Esophagus (tissue), 2 donors: ENCODE measurements at regions not wholly inside any gene's neighbourhood (a gene's known extent, or its start where the extent isn't known, plus 50 kb on each side); places are given as distances from the start of the nearest gene placed in this dataset.

Experiments
- H3K27ac ChIP-seq, 2 donors: one replicate each; pipeline ENCODE4 v1.5.1; 2013; ENCODE audit warnings: low read depth in 2 of 2, mild to moderate bottlenecking in 2 of 2, inconsistent platforms in 1 of 2, low read length in 1 of 2, moderate library complexity in 1 of 2
- H3K27me3 ChIP-seq, 2 donors: one replicate each; pipeline ENCODE4 v1.6.1; 2013; ENCODE audit warnings: low read length in 2 of 2, control low read depth in 1 of 2, mild to moderate bottlenecking in 1 of 2; ENCODE audit not compliant: insufficient read depth in 2 of 2, control insufficient read depth in 1 of 2
- H3K36me3 ChIP-seq, 2 donors: one replicate each; pipeline ENCODE4 v1.6.1; 2013; ENCODE audit warnings: low read length in 1 of 2; ENCODE audit not compliant: control insufficient read depth in 2 of 2, insufficient read depth in 2 of 2
- H3K4me1 ChIP-seq, 2 donors: one replicate each; pipeline ENCODE4 v1.6.1; 2013; ENCODE audit warnings: low read length in 1 of 2; ENCODE audit not compliant: control insufficient read depth in 2 of 2, insufficient read depth in 2 of 2
- H3K4me3 ChIP-seq, 2 donors: one replicate each; pipeline ENCODE4 v1.5.1; 2013; ENCODE audit warnings: low read length in 2 of 2, mild to moderate bottlenecking in 2 of 2, low read depth in 1 of 2, moderate library complexity in 1 of 2
- H3K9me3 ChIP-seq, 2 donors: one replicate each; pipeline ENCODE4 v1.6.1; 2013; ENCODE audit warnings: mild to moderate bottlenecking in 2 of 2, low read depth in 1 of 2, low read length in 1 of 2, moderate library complexity in 1 of 2; ENCODE audit not compliant: control insufficient read depth in 2 of 2, insufficient read depth in 1 of 2
- WGBS, 2 donors: extraction: QIAGEN DNeasy Blood & Tissue Kit; methylation state at CpG; one replicate each; pipeline ENCODE4 v1.1.7; 2013; 5-methylcytosine and 5-hydroxymethylcytosine counted together
- donor health status: healthy with polysubstance abuse.
- donor health status: Bipolar disorder and iron deficiency.

- Histone ChIP-seq H3K4me1 (no peaks in the 10 kb centered on the region), H3K27ac (no peak overlapping the region), H3K9me3 (no peaks in the 10 kb centered on the region), H3K27me3 (no peaks in the 10 kb centered on the region), H3K36me3 (no peaks in the 10 kb centered on the region), H3K4me3 (no peak overlapping the region)
- 66 to 73% methylated on average over 5 of the region's 5 CpGs for WGBS, 2 donors
Measured at GRCh38 chr7:155172141-155172540, 102.0 kb downstream of the HTR5A start.

GRCh38 chr7:155173905-155174304 lies 103.8 kb downstream of the HTR5A start:
- no peaks in the 10 kb centered on the region for H3K9me3 ChIP-seq
- no peak overlapping the region for H3K27ac ChIP-seq
- H3K4me3 ChIP-seq = no peak overlapping the region
- H3K36me3 ChIP-seq = no peaks in the 10 kb centered on the region
- no peaks in the 10 kb centered on the region for H3K27me3 ChIP-seq
- WGBS, 2 donors = 82 to 83% methylated on average over 9 of the region's 9 CpGs
- H3K4me1 ChIP-seq = no peaks in the 10 kb centered on the region

- H3K4me1 ChIP-seq = no peaks in the 10 kb centered on the region
- H3K36me3 ChIP-seq = no peaks in the 10 kb centered on the region
- 90 to 91% methylated on average over 2 of the region's 2 CpGs for WGBS, 2 donors
- no peak overlapping the region for H3K4me3 ChIP-seq
- H3K9me3 ChIP-seq = peaks cover 0 to 8% of the 10 kb centered on the region in 2 donors
- H3K27me3 ChIP-seq = peaks cover 0 to 2% of the 10 kb centered on the region in 2 donors
- H3K27ac ChIP-seq = no peak overlapping the region
Measured at GRCh38 chr7:155178096-155178495, 108.0 kb downstream of the HTR5A start.

GRCh38 chr7:155181768-155182167 lies 111.6 kb downstream of the HTR5A start:
- no peak overlapping the region for H3K4me3 ChIP-seq
- peaks cover 6 to 26% of the 10 kb centered on the region in 2 donors for H3K9me3 ChIP-seq
- H3K27me3 ChIP-seq = peaks cover 0 to 2% of the 10 kb centered on the region in 2 donors
- no peaks in the 10 kb centered on the region for H3K36me3 ChIP-seq
- 83 to 84% methylated on average over 8 of the region's 8 CpGs for WGBS, 2 donors
- H3K27ac ChIP-seq = no peak overlapping the region
- H3K4me1 ChIP-seq = no peaks in the 10 kb centered on the region

- Histone ChIP-seq H3K36me3 (no peaks in the 10 kb centered on the region), H3K27ac (no peak overlapping the region), H3K27me3 (peaks cover 0 to 2% of the 10 kb centered on the region in 2 donors), H3K9me3 (peaks cover 6 to 32% of the 10 kb centered on the region in 2 donors), H3K4me1 (no peaks in the 10 kb centered on the region), H3K4me3 (no peak overlapping the region)
- 95 to 96% methylated on average over 8 of the region's 8 CpGs for WGBS, 2 donors
Measured at GRCh38 chr7:155182406-155182970, 112.4 kb downstream of the HTR5A start.

GRCh38 chr7:155183655-155184054 lies 113.5 kb downstream of the HTR5A start:
- no peaks in the 10 kb centered on the region for H3K36me3 ChIP-seq
- H3K27ac ChIP-seq = no peak overlapping the region
- H3K27me3 ChIP-seq = peaks cover 0 to 2% of the 10 kb centered on the region in 2 donors
- 69 to 81% methylated on average over 1 of the region's 1 CpG for WGBS, 2 donors
- H3K9me3 ChIP-seq = peaks cover 6 to 32% of the 10 kb centered on the region in 2 donors
- H3K4me3 ChIP-seq = no peak overlapping the region
- H3K4me1 ChIP-seq = no peaks in the 10 kb centered on the region

GRCh38 chr7:155184923-155185322 lies 112.8 kb upstream of the INSIG1 start:
- peaks cover 0 to 2% of the 10 kb centered on the region in 2 donors for H3K27me3 ChIP-seq
- H3K36me3 ChIP-seq = no peaks in the 10 kb centered on the region
- H3K27ac ChIP-seq = no peak overlapping the region
- H3K4me3 ChIP-seq = no peak overlapping the region
- no peaks in the 10 kb centered on the region for H3K4me1 ChIP-seq
- WGBS, 2 donors = 78 to 79% methylated on average over 4 of the region's 4 CpGs
- H3K9me3 ChIP-seq = peaks cover 6 to 32% of the 10 kb centered on the region in 2 donors

GRCh38 chr7:155187061-155187785 lies 110.5 kb upstream of the INSIG1 start:
- no peaks in the 10 kb centered on the region for H3K4me1 ChIP-seq
- H3K27ac ChIP-seq = no peak overlapping the region
- H3K36me3 ChIP-seq = no peaks in the 10 kb centered on the region
- no peak overlapping the region for H3K4me3 ChIP-seq
- peaks cover 0 to under 1% of the 10 kb centered on the region in 2 donors for H3K27me3 ChIP-seq
- H3K9me3 ChIP-seq = peaks cover 6 to 30% of the 10 kb centered on the region in 2 donors
- WGBS, 2 donors = 83 to 84% methylated on average over 15 of the region's 15 CpGs

- no peak overlapping the region for H3K27ac ChIP-seq
- WGBS, 2 donors = 73 to 75% methylated on average over 2 of the region's 2 CpGs
- H3K36me3 ChIP-seq = no peaks in the 10 kb centered on the region
- peaks cover 6 to 24% of the 10 kb centered on the region in 2 donors for H3K9me3 ChIP-seq
- H3K4me3 ChIP-seq = no peak overlapping the region
- H3K27me3 ChIP-seq = no peaks in the 10 kb centered on the region
- H3K4me1 ChIP-seq = no peaks in the 10 kb centered on the region
Measured at GRCh38 chr7:155188357-155188756, 109.3 kb upstream of the INSIG1 start.
